ENCODE measurements at regions not wholly inside any gene's neighbourhood (a gene's known extent, or its start where the extent isn't known, plus 50 kb on each side); places are given as distances from the start of the nearest gene placed in this dataset.
"Not testable (repeated sequence)": the region's sequence is repeated elsewhere in the genome, so short reads cannot be mapped to it uniquely, and the experiment has no call there.

GRCh38 chr2:122333932-122334331 is 578.5 kb downstream of the TSN start:
- no peaks in the 10 kb centered on the region for H3K36me3 ChIP-seq (ENCODE audit: control insufficient read depth in 3 of 3, insufficient read depth in 2 of 3, low read depth in 1 of 3, low read length in 3 of 3)
- H3K4me3 ChIP-seq (ENCODE audit: low read depth in 1 of 3, low read length in 3 of 3): no peak overlapping the region
- no peaks in the 10 kb centered on the region for H3K4me1 ChIP-seq (ENCODE audit: control insufficient read depth in 3 of 3, insufficient read depth in 2 of 3, low read depth in 1 of 3, low read length in 2 of 3)
- WGBS, 3 donors: 80 to 87% (median 84%) methylated on average over 2 of the region's 2 CpGs
- H3K9me3 ChIP-seq (ENCODE audit: control insufficient read depth in 2 of 2, insufficient read depth in 1 of 2, low read depth in 1 of 2, low read length in 1 of 2): no peaks in the 10 kb centered on the region
- FAIRE-seq: no peak
- no peaks in the 10 kb centered on the region for H3K27me3 ChIP-seq (ENCODE audit: control insufficient read depth in 3 of 3, insufficient read depth in 3 of 3, low read length in 3 of 3)
- H3K27ac ChIP-seq (ENCODE audit: low read depth in 1 of 3, low read length in 2 of 3): no peak overlapping the region
- DNase-seq: no peak

DNA sequence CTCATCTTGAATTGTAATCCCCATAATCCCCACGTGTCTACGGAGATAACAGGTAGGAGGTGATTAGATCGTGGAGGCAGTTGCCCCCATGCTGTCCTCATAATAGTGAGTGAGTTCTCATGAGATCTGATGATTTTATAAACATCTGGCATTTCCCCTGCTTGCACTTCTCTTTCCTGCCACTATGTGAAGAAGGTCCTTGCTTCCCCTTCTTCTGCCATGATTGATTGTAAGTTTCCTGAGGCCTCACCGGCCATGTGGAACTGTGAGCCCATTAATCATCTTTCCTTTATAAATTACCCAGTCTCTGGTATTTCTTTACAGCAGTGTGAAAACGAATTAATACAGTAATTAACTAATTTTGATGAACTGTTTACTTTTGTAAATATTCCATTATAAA is 582.5 kb downstream of the TSN start:
- DNase-seq: no peak

DNA sequence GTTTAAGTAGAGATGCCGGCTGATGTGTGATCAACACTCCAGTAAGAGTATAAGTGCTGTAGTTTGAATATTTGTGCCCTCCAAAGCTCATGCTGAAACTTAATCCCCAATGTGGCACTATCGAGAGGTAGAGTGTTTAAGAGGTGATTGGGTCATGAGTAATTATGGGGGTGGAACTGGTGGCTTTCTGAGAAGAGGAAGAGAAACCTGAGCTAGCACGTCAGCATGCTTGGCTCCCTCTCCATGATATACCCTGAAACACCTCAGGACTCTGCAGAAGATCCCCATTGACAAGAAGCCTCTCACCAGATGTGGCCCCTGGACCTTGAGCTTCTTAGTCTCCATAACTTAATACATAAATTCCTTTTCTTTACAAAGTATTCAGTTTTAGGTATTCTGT is 584.8 kb downstream of the TSN start:
- Histone ChIP-seq H3K36me3 (ENCODE audit: control insufficient read depth in 3 of 3, insufficient read depth in 2 of 3, low read depth in 1 of 3, low read length in 3 of 3) (no peaks in the 10 kb centered on the region), H3K27ac (ENCODE audit: low read depth in 1 of 3, low read length in 2 of 3) (no peak overlapping the region), H3K9me3 (ENCODE audit: control insufficient read depth in 2 of 2, insufficient read depth in 1 of 2, low read depth in 1 of 2, low read length in 1 of 2) (no peaks in the 10 kb centered on the region), H3K27me3 (ENCODE audit: control insufficient read depth in 3 of 3, insufficient read depth in 3 of 3, low read length in 3 of 3) (no peaks in the 10 kb centered on the region), H3K4me3 (ENCODE audit: low read depth in 1 of 3, low read length in 3 of 3) (no peak overlapping the region), H3K4me1 (ENCODE audit: control insufficient read depth in 3 of 3, insufficient read depth in 2 of 3, low read depth in 1 of 3, low read length in 2 of 3) (no peaks in the 10 kb centered on the region)
- DNase-seq (no peak), FAIRE-seq (no peak)
- WGBS, 3 donors: 59 to 69% (median 62%) methylated on average over 3 of the region's 3 CpGs

More for the DNA sequence above, 582.5 kb downstream of the TSN start:
- Histone ChIP-seq H3K9me3 (ENCODE audit: control insufficient read depth in 2 of 2, insufficient read depth in 1 of 2, low read depth in 1 of 2, low read length in 1 of 2) (no peaks in the 10 kb centered on the region), H3K36me3 (ENCODE audit: control insufficient read depth in 3 of 3, insufficient read depth in 2 of 3, low read depth in 1 of 3, low read length in 3 of 3) (no peaks in the 10 kb centered on the region), H3K4me1 (ENCODE audit: control insufficient read depth in 3 of 3, insufficient read depth in 2 of 3, low read depth in 1 of 3, low read length in 2 of 3) (no peaks in the 10 kb centered on the region), H3K27me3 (ENCODE audit: control insufficient read depth in 3 of 3, insufficient read depth in 3 of 3, low read length in 3 of 3) (no peaks in the 10 kb centered on the region), H3K27ac (ENCODE audit: low read depth in 1 of 3, low read length in 2 of 3) (no peak overlapping the region), H3K4me3 (ENCODE audit: low read depth in 1 of 3, low read length in 3 of 3) (no peak overlapping the region)
- 46 to 64% (median 52%) methylated on average over 5 of the region's 5 CpGs for WGBS, 3 donors
- FAIRE-seq: no peak

- Histone ChIP-seq H3K4me3 (ENCODE audit: low read depth in 1 of 3, low read length in 3 of 3) (no peak overlapping the region), H3K4me1 (ENCODE audit: control insufficient read depth in 3 of 3, insufficient read depth in 2 of 3, low read depth in 1 of 3, low read length in 2 of 3) (no peaks in the 10 kb centered on the region), H3K9me3 (ENCODE audit: control insufficient read depth in 2 of 2, insufficient read depth in 1 of 2, low read depth in 1 of 2, low read length in 1 of 2) (no peaks in the 10 kb centered on the region), H3K27ac (ENCODE audit: low read depth in 1 of 3, low read length in 2 of 3) (no peak overlapping the region), H3K27me3 (ENCODE audit: control insufficient read depth in 3 of 3, insufficient read depth in 3 of 3, low read length in 3 of 3) (no peaks in the 10 kb centered on the region), H3K36me3 (ENCODE audit: control insufficient read depth in 3 of 3, insufficient read depth in 2 of 3, low read depth in 1 of 3, low read length in 3 of 3) (no peaks in the 10 kb centered on the region)
- DNase-seq: no peak
- no peak for FAIRE-seq
- WGBS, 3 donors: 70 to 80% (median 77%) methylated on average over 5 of the region's 5 CpGs
Measured at GRCh38 chr2:122341007-122341406, 585.6 kb downstream of the TSN start.

GRCh38 chr2:122352151-122352550 is 596.7 kb downstream of the TSN start:
- FAIRE-seq; H3K27me3 ChIP-seq (ENCODE audit: control insufficient read depth in 3 of 3, insufficient read depth in 3 of 3, low read length in 3 of 3): not testable (repeated sequence)

DNA sequence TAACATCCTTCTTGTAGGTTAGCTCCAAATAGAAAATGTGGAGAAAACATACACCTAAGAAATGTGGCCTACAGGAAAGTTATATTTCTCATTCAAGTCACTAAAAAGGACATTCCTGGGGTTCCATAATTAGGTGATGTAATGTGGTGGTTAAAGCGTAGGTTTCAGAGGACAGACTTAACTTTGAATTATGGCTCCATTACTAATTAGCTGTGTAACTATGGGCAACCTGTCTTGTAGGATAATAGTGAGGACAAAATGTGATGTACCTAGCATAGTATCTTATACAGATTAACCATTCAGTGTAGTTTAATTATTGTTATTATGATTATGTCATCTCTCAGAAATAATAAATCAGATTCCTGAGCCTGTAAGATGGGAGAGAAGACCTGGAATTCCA is 602.5 kb downstream of the TSN start:
- no peaks in the 10 kb centered on the region for H3K9me3 ChIP-seq (ENCODE audit: control insufficient read depth in 2 of 2, insufficient read depth in 1 of 2, low read depth in 1 of 2, low read length in 1 of 2)
- H3K4me1 ChIP-seq (ENCODE audit: control insufficient read depth in 3 of 3, insufficient read depth in 2 of 3, low read depth in 1 of 3, low read length in 2 of 3): no peaks in the 10 kb centered on the region
- no peak overlapping the region for H3K4me3 ChIP-seq (ENCODE audit: low read depth in 1 of 3, low read length in 3 of 3)
- DNase-seq: no peak
- 82 to 84% (median 84%) methylated on average over 1 of the region's 1 CpG for WGBS, 3 donors
- H3K27me3 ChIP-seq (ENCODE audit: control insufficient read depth in 3 of 3, insufficient read depth in 3 of 3, low read length in 3 of 3): no peaks in the 10 kb centered on the region
- FAIRE-seq: no peak
- no peak overlapping the region for H3K27ac ChIP-seq (ENCODE audit: low read depth in 1 of 3, low read length in 2 of 3)
- H3K36me3 ChIP-seq (ENCODE audit: control insufficient read depth in 3 of 3, insufficient read depth in 2 of 3, low read depth in 1 of 3, low read length in 3 of 3): no peaks in the 10 kb centered on the region

More at GRCh38 chr2:122352151-122352550, 596.7 kb downstream of the TSN start:
- H3K27ac ChIP-seq (ENCODE audit: low read depth in 1 of 3, low read length in 2 of 3); H3K4me3 ChIP-seq (ENCODE audit: low read depth in 1 of 3, low read length in 3 of 3); H3K9me3 ChIP-seq (ENCODE audit: control insufficient read depth in 2 of 2, insufficient read depth in 1 of 2, low read depth in 1 of 2, low read length in 1 of 2); H3K36me3 ChIP-seq (ENCODE audit: control insufficient read depth in 3 of 3, insufficient read depth in 2 of 3, low read depth in 1 of 3, low read length in 3 of 3); DNase-seq; H3K4me1 ChIP-seq (ENCODE audit: control insufficient read depth in 3 of 3, insufficient read depth in 2 of 3, low read depth in 1 of 3, low read length in 2 of 3): not testable (repeated sequence)
- WGBS, 3 donors: 81 to 96% (median 92%) methylated on average over 5 to 8 of the region's 8 CpGs

- WGBS, 3 donors: 64 to 74% (median 68%) methylated on average over 3 of the region's 3 CpGs
- FAIRE-seq: no peak
- Histone ChIP-seq H3K27me3 (ENCODE audit: control insufficient read depth in 3 of 3, insufficient read depth in 3 of 3, low read length in 3 of 3) (no peaks in the 10 kb centered on the region), H3K27ac (ENCODE audit: low read depth in 1 of 3, low read length in 2 of 3) (no peak overlapping the region), H3K36me3 (ENCODE audit: control insufficient read depth in 3 of 3, insufficient read depth in 2 of 3, low read depth in 1 of 3, low read length in 3 of 3) (no peaks in the 10 kb centered on the region), H3K4me3 (ENCODE audit: low read depth in 1 of 3, low read length in 3 of 3) (no peak overlapping the region), H3K9me3 (ENCODE audit: control insufficient read depth in 2 of 2, insufficient read depth in 1 of 2, low read depth in 1 of 2, low read length in 1 of 2) (no peaks in the 10 kb centered on the region), H3K4me1 (ENCODE audit: control insufficient read depth in 3 of 3, insufficient read depth in 2 of 3, low read depth in 1 of 3, low read length in 2 of 3) (no peaks in the 10 kb centered on the region)
- DNase-seq: no peak
Measured at GRCh38 chr2:122358729-122359128, 603.3 kb downstream of the TSN start.

DNA sequence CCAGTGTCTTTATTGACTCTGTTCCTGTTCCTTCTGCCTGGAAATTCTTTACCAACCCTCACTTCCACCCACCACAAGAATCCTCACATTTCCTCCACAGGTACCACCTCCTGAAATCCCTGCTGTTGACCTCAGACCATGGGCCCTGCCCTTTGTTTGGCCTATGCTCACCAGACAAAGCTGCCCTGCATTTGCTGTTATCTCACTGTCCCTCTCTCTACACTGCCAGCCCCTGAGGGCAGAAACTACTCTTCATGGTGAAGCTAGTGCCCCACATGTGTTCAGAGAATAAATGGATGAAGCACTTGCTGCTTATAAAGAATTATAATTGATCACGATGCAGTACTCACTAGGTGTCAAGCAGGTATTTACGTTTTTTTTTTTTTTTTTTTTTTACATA is 608.4 kb downstream of the TSN start:
- no peak for DNase-seq
- Histone ChIP-seq H3K27me3 (ENCODE audit: control insufficient read depth in 3 of 3, insufficient read depth in 3 of 3, low read length in 3 of 3) (no peaks in the 10 kb centered on the region), H3K4me1 (ENCODE audit: control insufficient read depth in 3 of 3, insufficient read depth in 2 of 3, low read depth in 1 of 3, low read length in 2 of 3) (no peaks in the 10 kb centered on the region), H3K4me3 (ENCODE audit: low read depth in 1 of 3, low read length in 3 of 3) (no peak overlapping the region), H3K27ac (ENCODE audit: low read depth in 1 of 3, low read length in 2 of 3) (no peak overlapping the region), H3K36me3 (ENCODE audit: control insufficient read depth in 3 of 3, insufficient read depth in 2 of 3, low read depth in 1 of 3, low read length in 3 of 3) (no peaks in the 10 kb centered on the region), H3K9me3 (ENCODE audit: control insufficient read depth in 2 of 2, insufficient read depth in 1 of 2, low read depth in 1 of 2, low read length in 1 of 2) (no peaks in the 10 kb centered on the region)
- FAIRE-seq: no peak
- WGBS, 3 donors: 53 to 78% (median 56%) methylated on average over 2 of the region's 2 CpGs

- Histone ChIP-seq H3K36me3 (ENCODE audit: control insufficient read depth in 3 of 3, insufficient read depth in 2 of 3, low read depth in 1 of 3, low read length in 3 of 3) (no peaks in the 10 kb centered on the region), H3K4me1 (ENCODE audit: control insufficient read depth in 3 of 3, insufficient read depth in 2 of 3, low read depth in 1 of 3, low read length in 2 of 3) (no peaks in the 10 kb centered on the region), H3K27ac (ENCODE audit: low read depth in 1 of 3, low read length in 2 of 3) (no peak overlapping the region), H3K27me3 (ENCODE audit: control insufficient read depth in 3 of 3, insufficient read depth in 3 of 3, low read length in 3 of 3) (no peaks in the 10 kb centered on the region), H3K9me3 (ENCODE audit: control insufficient read depth in 2 of 2, insufficient read depth in 1 of 2, low read depth in 1 of 2, low read length in 1 of 2) (peaks cover 0 to 5% of the 10 kb centered on the region in 2 donors), H3K4me3 (ENCODE audit: low read depth in 1 of 3, low read length in 3 of 3) (no peak overlapping the region)
- 39 to 61% (median 52%) methylated on average over 2 of the region's 2 CpGs for WGBS, 3 donors
- no peak for FAIRE-seq
- peak in 1 of 2 donors; percentile 30 for DNase-seq
Measured at GRCh38 chr2:122366427-122366826, 611.0 kb downstream of the TSN start.
